HG03460 (cell line): ENCODE measurements at regions not wholly inside any gene's neighbourhood (a gene's known extent, or its start where the extent isn't known, plus 50 kb on each side); places are given as distances from the start of the nearest gene placed in this dataset.

Source experiments
- ATAC-seq: cut with Tn5 transposase; IDR thresholded peaks from one replicate; pipeline ENCODE4 v1.9.1; 2021; ENCODE audit not compliant: unreplicated experiment

- ATAC-seq, result no peak
Observed at GRCh38 chr9:130755377-130756007, 61.9 kb downstream of the EXOSC2 start.

- ATAC-seq, result no peak
Observed at GRCh38 chr9:130756037-130756436, 62.5 kb downstream of the EXOSC2 start.

GRCh38 chr9:130756455-130757152 lies 63.0 kb downstream of the EXOSC2 start:
- ATAC-seq, result no peak

- ATAC-seq, result no peak
Observed at GRCh38 chr9:130759738-130760137, 66.2 kb downstream of the EXOSC2 start.

- ATAC-seq, result no peak
Observed at GRCh38 chr9:130763331-130764171, 70.0 kb downstream of the EXOSC2 start.

GRCh38 chr9:130765137-130766020 lies 69.7 kb upstream of the ABL1 start:
- ATAC-seq, result peak; percentile 73

- no peak for ATAC-seq
Observed at GRCh38 chr9:130766021-130766926, 68.8 kb upstream of the ABL1 start.

GRCh38 chr9:130766927-130767307 lies 68.1 kb upstream of the ABL1 start:
- no peak for ATAC-seq

- ATAC-seq, result no peak
Observed at GRCh38 chr9:130768265-130768664, 66.8 kb upstream of the ABL1 start.

GRCh38 chr9:130768891-130769403 lies 66.1 kb upstream of the ABL1 start:
- no peak for ATAC-seq

- no peak for ATAC-seq
Observed at GRCh38 chr9:130770093-130770492, 65.0 kb upstream of the ABL1 start.

- ATAC-seq, result no peak
Observed at GRCh38 chr9:130770679-130771442, 64.2 kb upstream of the ABL1 start.

- no peak for ATAC-seq
Observed at GRCh38 chr9:130772185-130772584, 62.9 kb upstream of the ABL1 start.

GRCh38 chr9:130774183-130774582 lies 60.9 kb upstream of the ABL1 start:
- ATAC-seq, result no peak

- ATAC-seq, result no peak
Observed at GRCh38 chr9:130775336-130775991, 59.6 kb upstream of the ABL1 start.

- ATAC-seq, result no peak
Observed at GRCh38 chr9:130779153-130779855, 55.8 kb upstream of the ABL1 start.

GRCh38 chr9:130780415-130780814 lies 54.6 kb upstream of the ABL1 start:
- ATAC-seq, result no peak
